GM12878 (cell line): ENCODE measurements at regions not wholly inside any gene's neighbourhood (a gene's known extent, or its start where the extent isn't known, plus 50 kb on each side); places are given as distances from the start of the nearest gene placed in this dataset.

ENCODE experiments used
- ATAC-seq: fragments of 200-7000 bp; cut with Tn5 transposase; 3 replicates; pipeline ENCODE4 v1.9.1; 2020; ENCODE audit warnings: mild to moderate bottlenecking, moderate library complexity
- BruUV-seq: library from RNA; stranded (reverse); fragments of 400-500 nt; replicated peaks from 2 replicates; lab custom pipeline; 2021; lab: Mats Ljungman, UMichigan
- CTCF ChIA-PET: fragments of 300-600 bp; sonication (Branson Sonifier 250); formaldehyde crosslinking; extraction: SDS; loops from one replicate; lab custom pipeline; 2021; ENCODE audit warnings: inconsistent platforms; lab: Yijun Ruan, JAX
- POLR2A ChIA-PET: fragments of 350-600 bp; formaldehyde crosslinking; extraction: SDS; loops from one replicate; lab custom pipeline; 2021; ENCODE audit warnings: inconsistent platforms; lab: Charles Lee
- RAD21 ChIA-PET: fragments of 300-600 bp; sonication (Branson Sonifier 250); formaldehyde crosslinking; loops from one replicate; lab custom pipeline; 2023; ENCODE audit warnings: antibody characterized with exemption; ENCODE audit not compliant: unreplicated experiment; lab: Charles Lee
- SMC1A ChIA-PET: fragments of 300-600 bp; sonication (Branson Sonifier 250); formaldehyde crosslinking; loops from one replicate; lab custom pipeline; 2023; ENCODE audit not compliant: unreplicated experiment, uncharacterized antibody; lab: Charles Lee
- DNase-seq: peaks from one replicate; pipeline ENCODE4 v3.0.0-alpha.2; 2011; ENCODE audit warnings: low read depth, low spot score
- FAIRE-seq: peaks from 3 replicates; lab custom pipeline; 2011; peaks lifted over from hg19 to GRCh38; lab: Jason Lieb, UNC
- H2AFZ ChIP-seq: 2 replicates; pipeline ENCODE4 v1.6.0; 2011; ENCODE audit warnings: low read depth, low read length, control low read depth; ENCODE audit not compliant: control insufficient read depth
- H3K27ac ChIP-seq: 2 replicates; pipeline ENCODE4 v1.5.1; 2011; ENCODE audit warnings: control low read depth; ENCODE audit not compliant: control insufficient read depth, insufficient read depth
- H3K27me3 ChIP-seq, 2 experiments: replicated peaks in 1 of 2; 2 replicates each; pipeline versions ENCODE4 v1.6.0 to v1.6.1; 2011; ENCODE audit warnings: low read length in 1 of 2; ENCODE audit not compliant: control insufficient read depth in 2 of 2, insufficient read depth in 2 of 2
- H3K36me3 ChIP-seq, 2 experiments: 2 replicates each; pipeline ENCODE4 v1.5.1; 2011; ENCODE audit warnings: low read length in 1 of 2; ENCODE audit not compliant: control insufficient read depth in 2 of 2, insufficient read depth in 2 of 2
- H3K4me1 ChIP-seq: 2 replicates; pipeline ENCODE4 v1.6.1; 2011; ENCODE audit warnings: mild to moderate bottlenecking, low read length, moderate library complexity, mixed read lengths; ENCODE audit not compliant: control insufficient read depth, insufficient read depth
- H3K4me2 ChIP-seq: 2 replicates; pipeline ENCODE4 v1.6.0; 2011; ENCODE audit warnings: control low read depth; ENCODE audit not compliant: control insufficient read depth, insufficient read depth
- H3K4me3 ChIP-seq: fragments of 200-600 bp; sonication (generic); 2 replicates; pipeline ENCODE4 v1.5.1; 2016
- H3K79me2 ChIP-seq: 2 replicates; pipeline ENCODE4 v1.6.0; 2011; ENCODE audit warnings: low read length; ENCODE audit not compliant: control insufficient read depth, insufficient read depth
- H3K9ac ChIP-seq: 2 replicates; pipeline ENCODE4 v1.8.0; 2011; ENCODE audit warnings: low read length, control low read depth, mixed read lengths; ENCODE audit not compliant: control insufficient read depth, insufficient read depth
- H3K9me3 ChIP-seq: replicated peaks from 3 replicates; pipeline ENCODE4 v1.5.1; 2011; ENCODE audit warnings: mild to moderate bottlenecking, low read length; ENCODE audit not compliant: control insufficient read depth, insufficient read depth
- H4K20me1 ChIP-seq: 2 replicates; pipeline ENCODE4 v1.6.0; 2011; ENCODE audit not compliant: control insufficient read depth, insufficient read depth
- BCL11A ChIP-seq: IDR thresholded peaks from 2 replicates; pipeline ENCODE4 v1.6.1; 2011; ENCODE audit warnings: low read depth, low read length
- CBX5 ChIP-seq: sonication (generic); IDR thresholded peaks from 2 replicates; pipeline ENCODE4 v1.6.1; 2016; ENCODE audit warnings: low read depth, moderate library complexity, mild to moderate bottlenecking, inconsistent platforms
- EGR1 ChIP-seq, 2 experiments: IDR thresholded peaks; 1 replicate in 1 of 2; 2 replicates in 1 of 2; pipeline ENCODE4 v1.6.1; 2011 to 2012; ENCODE audit warnings: low read depth in 2 of 2, low read length in 2 of 2, borderline replicate concordance in 1 of 2, mild to moderate bottlenecking in 1 of 2, moderate library complexity in 1 of 2
- MXI1 ChIP-seq: fragments of 150-350 bp; IDR thresholded peaks from 2 replicates; pipeline ENCODE4 v1.6.1; 2011; ENCODE audit warnings: low read depth, mild to moderate bottlenecking, inconsistent platforms, low read length, improper control_type of control experiment
- NBN ChIP-seq: fragments of 450-650 bp; IDR thresholded peaks from 2 replicates; pipeline ENCODE4 v1.6.1; 2016
- NR2F1 ChIP-seq: fragments of 450-650 bp; conservative IDR thresholded peaks from 2 replicates; pipeline ENCODE4 v1.6.1; 2017; ENCODE audit warnings: mild to moderate bottlenecking
- PAX8 ChIP-seq: fragments of 450-650 bp; IDR thresholded peaks from 2 replicates; pipeline ENCODE4 v1.6.1; 2017; ENCODE audit warnings: mild to moderate bottlenecking, moderate library complexity
- RAD21 ChIP-seq: IDR thresholded peaks from 2 replicates; pipeline ENCODE4 v1.6.1; 2011; ENCODE audit warnings: mild to moderate bottlenecking, low read depth, low read length, moderate library complexity; ENCODE audit not compliant: insufficient read depth
- RUNX3 ChIP-seq: IDR thresholded peaks from 2 replicates; pipeline ENCODE4 v1.6.1; 2012; ENCODE audit warnings: low read length, inconsistent platforms
- STAT1 ChIP-seq: fragments of 450-650 bp; conservative IDR thresholded peaks from 2 replicates; pipeline ENCODE4 v1.6.1; 2014; ENCODE audit warnings: antibody characterized with exemption, mild to moderate bottlenecking
- ZNF24 ChIP-seq: fragments of 450-650 bp; IDR thresholded peaks from 2 replicates; pipeline ENCODE4 v1.6.1; 2017; ENCODE audit warnings: antibody characterized with exemption, mild to moderate bottlenecking
- ZSCAN29 ChIP-seq: fragments of 450-650 bp; IDR thresholded peaks from 2 replicates; pipeline ENCODE4 v1.6.1; 2017; ENCODE audit warnings: mild to moderate bottlenecking, moderate library complexity
- in situ Hi-C: fragments of 300-500 bp; cut with MboI; formaldehyde crosslinking; loops from 9 replicates; pipeline ENCODE4 v1.14.3; 2018; ENCODE audit warnings: mixed read lengths
- intact Hi-C: fragments of 100-400 bp; cut with micrococcal nuclease; formaldehyde crosslinking; loops from one replicate; pipeline ENCODE4 v1.14.2; 2022; ENCODE audit not compliant: unreplicated experiment
- TF ChIP-seq, protein P1 (sequence below): fragments of 450-650 bp; IDR thresholded peaks from 2 replicates; pipeline ENCODE4 v1.6.1; 2017; ENCODE audit warnings: low read depth, mild to moderate bottlenecking, moderate library complexity
- TF ChIP-seq, protein P2 (sequence below): fragments of 450-650 bp; IDR thresholded peaks from 2 replicates; pipeline ENCODE4 v1.6.1; 2016; ENCODE audit warnings: mild to moderate bottlenecking, moderate library complexity, borderline replicate concordance
- TF ChIP-seq, protein P3 (sequence below): fragments of 150-350 bp; IDR thresholded peaks from 2 replicates; pipeline ENCODE4 v1.6.1; 2014; ENCODE audit warnings: mild to moderate bottlenecking, low read depth, low read length
- TF ChIP-seq, protein P4 (sequence below): fragments of 450-650 bp; IDR thresholded peaks from 2 replicates; pipeline ENCODE4 v1.6.1; 2017; ENCODE audit warnings: antibody characterized with exemption, mild to moderate bottlenecking, moderate library complexity

DNA sequence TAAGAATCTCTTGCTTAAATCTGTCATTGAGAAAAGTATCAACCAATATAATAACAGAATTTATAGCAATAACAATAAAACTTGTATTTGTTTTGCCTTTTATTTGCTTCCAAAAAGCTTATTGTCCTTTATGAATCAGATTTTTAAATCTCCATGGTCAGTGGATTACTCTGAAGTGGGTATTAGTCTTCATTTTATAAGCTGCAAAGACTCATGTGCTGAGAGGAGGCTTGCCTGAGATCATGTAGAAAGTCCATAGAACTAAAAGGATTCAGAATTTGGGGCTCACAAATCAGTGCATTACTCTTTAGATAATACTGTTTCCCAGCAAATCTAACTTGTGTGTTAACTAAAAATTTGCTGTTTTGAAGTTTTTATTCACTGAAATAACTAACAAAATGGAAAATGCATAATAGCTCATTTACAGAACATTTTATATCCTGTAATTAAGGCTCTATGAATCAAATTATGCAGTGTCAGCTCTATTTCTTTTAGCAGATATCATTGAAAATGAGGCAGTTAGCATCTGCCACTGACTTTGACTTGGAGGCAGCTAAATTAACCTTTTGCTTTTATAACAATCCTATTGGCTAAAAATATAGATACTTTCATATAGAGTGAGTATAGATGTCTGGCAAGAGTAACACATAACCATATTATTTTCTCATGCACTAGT is 781.1 kb upstream of the CITED2 start:
- ChIA-PET SMC1A (interaction anchor here (1.3 kb wide), 1 partner anchor 28 kb away, joined by 3 read pairs; no protein-coding TSS in a partner anchor), POLR2A (no interaction called here), RAD21 (interaction anchor here (1.0 kb wide), 1 partner anchor 264 kb away, joined by 3 read pairs; no protein-coding TSS in a partner anchor), CTCF (no interaction called here)
- H3K4me1 ChIP-seq, result no peaks in the 10 kb centered on the region
- H3K4me3 ChIP-seq, result no peak overlapping the region
- no peaks in the 10 kb centered on the region for H4K20me1 ChIP-seq
- no peaks in the 10 kb centered on the region for H3K27me3 ChIP-seq
- H3K79me2 ChIP-seq, result no peaks in the 10 kb centered on the region
- H3K36me3 ChIP-seq, result no peaks in the 10 kb centered on the region
- no peak for DNase-seq
- H3K4me2 ChIP-seq, result no peak overlapping the region
- no peak for ATAC-seq
- no TSS peak for BruUV-seq
- no peak overlapping the region for H2AFZ ChIP-seq
- FAIRE-seq, result no peak
- intact Hi-C loops, result no loop called here
- in situ Hi-C loops, result no loop called here
- no peaks in the 10 kb centered on the region for H3K9me3 ChIP-seq
- H3K9ac ChIP-seq, result no peak overlapping the region
- H3K27ac ChIP-seq, result no peak overlapping the region
- no peak for TF ChIP-seq NBN
- TF ChIP-seq, protein P1, sequence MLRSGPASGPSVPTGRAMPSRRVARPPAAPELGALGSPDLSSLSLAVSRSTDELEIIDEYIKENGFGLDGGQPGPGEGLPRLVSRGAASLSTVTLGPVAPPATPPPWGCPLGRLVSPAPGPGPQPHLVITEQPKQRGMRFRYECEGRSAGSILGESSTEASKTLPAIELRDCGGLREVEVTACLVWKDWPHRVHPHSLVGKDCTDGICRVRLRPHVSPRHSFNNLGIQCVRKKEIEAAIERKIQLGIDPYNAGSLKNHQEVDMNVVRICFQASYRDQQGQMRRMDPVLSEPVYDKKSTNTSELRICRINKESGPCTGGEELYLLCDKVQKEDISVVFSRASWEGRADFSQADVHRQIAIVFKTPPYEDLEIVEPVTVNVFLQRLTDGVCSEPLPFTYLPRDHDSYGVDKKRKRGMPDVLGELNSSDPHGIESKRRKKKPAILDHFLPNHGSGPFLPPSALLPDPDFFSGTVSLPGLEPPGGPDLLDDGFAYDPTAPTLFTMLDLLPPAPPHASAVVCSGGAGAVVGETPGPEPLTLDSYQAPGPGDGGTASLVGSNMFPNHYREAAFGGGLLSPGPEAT, result no peak
- TF ChIP-seq MXI1, result no peak
- TF ChIP-seq BCL11A, result no peak
- TF ChIP-seq ZSCAN29, result no peak
- TF ChIP-seq, protein P2, sequence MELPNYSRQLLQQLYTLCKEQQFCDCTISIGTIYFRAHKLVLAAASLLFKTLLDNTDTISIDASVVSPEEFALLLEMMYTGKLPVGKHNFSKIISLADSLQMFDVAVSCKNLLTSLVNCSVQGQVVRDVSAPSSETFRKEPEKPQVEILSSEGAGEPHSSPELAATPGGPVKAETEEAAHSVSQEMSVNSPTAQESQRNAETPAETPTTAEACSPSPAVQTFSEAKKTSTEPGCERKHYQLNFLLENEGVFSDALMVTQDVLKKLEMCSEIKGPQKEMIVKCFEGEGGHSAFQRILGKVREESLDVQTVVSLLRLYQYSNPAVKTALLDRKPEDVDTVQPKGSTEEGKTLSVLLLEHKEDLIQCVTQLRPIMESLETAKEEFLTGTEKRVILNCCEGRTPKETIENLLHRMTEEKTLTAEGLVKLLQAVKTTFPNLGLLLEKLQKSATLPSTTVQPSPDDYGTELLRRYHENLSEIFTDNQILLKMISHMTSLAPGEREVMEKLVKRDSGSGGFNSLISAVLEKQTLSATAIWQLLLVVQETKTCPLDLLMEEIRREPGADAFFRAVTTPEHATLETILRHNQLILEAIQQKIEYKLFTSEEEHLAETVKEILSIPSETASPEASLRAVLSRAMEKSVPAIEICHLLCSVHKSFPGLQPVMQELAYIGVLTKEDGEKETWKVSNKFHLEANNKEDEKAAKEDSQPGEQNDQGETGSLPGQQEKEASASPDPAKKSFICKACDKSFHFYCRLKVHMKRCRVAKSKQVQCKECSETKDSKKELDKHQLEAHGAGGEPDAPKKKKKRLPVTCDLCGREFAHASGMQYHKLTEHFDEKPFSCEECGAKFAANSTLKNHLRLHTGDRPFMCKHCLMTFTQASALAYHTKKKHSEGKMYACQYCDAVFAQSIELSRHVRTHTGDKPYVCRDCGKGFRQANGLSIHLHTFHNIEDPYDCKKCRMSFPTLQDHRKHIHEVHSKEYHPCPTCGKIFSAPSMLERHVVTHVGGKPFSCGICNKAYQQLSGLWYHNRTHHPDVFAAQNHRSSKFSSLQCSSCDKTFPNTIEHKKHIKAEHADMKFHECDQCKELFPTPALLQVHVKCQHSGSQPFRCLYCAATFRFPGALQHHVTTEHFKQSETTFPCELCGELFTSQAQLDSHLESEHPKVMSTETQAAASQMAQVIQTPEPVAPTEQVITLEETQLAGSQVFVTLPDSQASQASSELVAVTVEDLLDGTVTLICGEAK, result no peak
- TF ChIP-seq STAT1, result no peak
- TF ChIP-seq ZNF24, result no peak
- no peak for TF ChIP-seq CBX5
- TF ChIP-seq, protein P3, sequence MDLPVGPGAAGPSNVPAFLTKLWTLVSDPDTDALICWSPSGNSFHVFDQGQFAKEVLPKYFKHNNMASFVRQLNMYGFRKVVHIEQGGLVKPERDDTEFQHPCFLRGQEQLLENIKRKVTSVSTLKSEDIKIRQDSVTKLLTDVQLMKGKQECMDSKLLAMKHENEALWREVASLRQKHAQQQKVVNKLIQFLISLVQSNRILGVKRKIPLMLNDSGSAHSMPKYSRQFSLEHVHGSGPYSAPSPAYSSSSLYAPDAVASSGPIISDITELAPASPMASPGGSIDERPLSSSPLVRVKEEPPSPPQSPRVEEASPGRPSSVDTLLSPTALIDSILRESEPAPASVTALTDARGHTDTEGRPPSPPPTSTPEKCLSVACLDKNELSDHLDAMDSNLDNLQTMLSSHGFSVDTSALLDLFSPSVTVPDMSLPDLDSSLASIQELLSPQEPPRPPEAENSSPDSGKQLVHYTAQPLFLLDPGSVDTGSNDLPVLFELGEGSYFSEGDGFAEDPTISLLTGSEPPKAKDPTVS, result no peak
- TF ChIP-seq, protein P4, sequence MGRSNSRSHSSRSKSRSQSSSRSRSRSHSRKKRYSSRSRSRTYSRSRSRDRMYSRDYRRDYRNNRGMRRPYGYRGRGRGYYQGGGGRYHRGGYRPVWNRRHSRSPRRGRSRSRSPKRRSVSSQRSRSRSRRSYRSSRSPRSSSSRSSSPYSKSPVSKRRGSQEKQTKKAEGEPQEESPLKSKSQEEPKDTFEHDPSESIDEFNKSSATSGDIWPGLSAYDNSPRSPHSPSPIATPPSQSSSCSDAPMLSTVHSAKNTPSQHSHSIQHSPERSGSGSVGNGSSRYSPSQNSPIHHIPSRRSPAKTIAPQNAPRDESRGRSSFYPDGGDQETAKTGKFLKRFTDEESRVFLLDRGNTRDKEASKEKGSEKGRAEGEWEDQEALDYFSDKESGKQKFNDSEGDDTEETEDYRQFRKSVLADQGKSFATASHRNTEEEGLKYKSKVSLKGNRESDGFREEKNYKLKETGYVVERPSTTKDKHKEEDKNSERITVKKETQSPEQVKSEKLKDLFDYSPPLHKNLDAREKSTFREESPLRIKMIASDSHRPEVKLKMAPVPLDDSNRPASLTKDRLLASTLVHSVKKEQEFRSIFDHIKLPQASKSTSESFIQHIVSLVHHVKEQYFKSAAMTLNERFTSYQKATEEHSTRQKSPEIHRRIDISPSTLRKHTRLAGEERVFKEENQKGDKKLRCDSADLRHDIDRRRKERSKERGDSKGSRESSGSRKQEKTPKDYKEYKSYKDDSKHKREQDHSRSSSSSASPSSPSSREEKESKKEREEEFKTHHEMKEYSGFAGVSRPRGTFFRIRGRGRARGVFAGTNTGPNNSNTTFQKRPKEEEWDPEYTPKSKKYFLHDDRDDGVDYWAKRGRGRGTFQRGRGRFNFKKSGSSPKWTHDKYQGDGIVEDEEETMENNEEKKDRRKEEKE, result no peak
- TF ChIP-seq RAD21, result no peak
- no peak for TF ChIP-seq EGR1 (IDR thresholded peaks at IDR 0.05; ENCODE audit: borderline replicate concordance in 1 of 2, low read depth in 2 of 2, low read length in 2 of 2)
- no peak for TF ChIP-seq NR2F1
- no peak for TF ChIP-seq PAX8
- TF ChIP-seq RUNX3, result no peak
